ENCODE measurements at regions not wholly inside any gene's neighbourhood (a gene's known extent, or its start where the extent isn't known, plus 50 kb on each side); places are given as distances from the start of the nearest gene placed in this dataset.

DNA sequence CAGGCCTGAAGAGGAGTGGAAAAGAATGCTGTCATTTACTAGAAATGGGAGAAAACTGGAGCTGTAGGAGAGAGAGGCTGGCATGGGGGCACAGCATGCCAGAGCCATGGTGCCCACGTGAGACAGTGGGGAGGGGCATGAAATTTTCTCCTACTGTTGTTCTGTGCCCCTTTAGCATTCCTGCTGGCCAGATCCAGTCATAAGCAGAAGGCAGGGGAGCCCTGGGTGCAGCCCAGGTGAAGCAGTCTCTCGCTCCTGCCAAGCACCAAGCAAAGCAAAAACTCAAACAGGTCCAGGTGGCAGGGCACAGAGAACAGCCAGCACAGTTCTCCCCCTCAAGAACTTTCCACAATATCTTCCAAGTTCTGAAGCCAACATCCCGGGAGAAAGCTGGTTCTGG lies 383.2 kb downstream of the TCERG1L start:
- Histone ChIP-seq H3K9me3 (ENCODE audit: insufficient read depth, low read depth, low read length) (peaks cover 20% of the 10 kb centered on the region; the same call in 1 of the 2 replicates), H3K27me3 (ENCODE audit: insufficient read depth, low read length, poor library complexity, severe bottlenecking) (no peaks in the 10 kb centered on the region), H3F3A (ENCODE audit: low read depth) (no peaks in the 10 kb centered on the region), H3K4me2 (ENCODE audit: low read depth, low read length, poor library complexity, severe bottlenecking) (no peak overlapping the region), H2AFZ (ENCODE audit: low read length) (no peak overlapping the region), H3K79me2 (ENCODE audit: insufficient read depth, low read length) (no peaks in the 10 kb centered on the region), H3K36me3 (ENCODE audit: insufficient read depth, low read length) (no peaks in the 10 kb centered on the region), H3K4me3 (ENCODE audit: low read length, poor library complexity, severe bottlenecking) (no peak overlapping the region), H3K9me2 (replicated peaks; ENCODE audit: low read depth, low read length) (no peaks in the 10 kb centered on the region), H3K4me1 (ENCODE audit: insufficient read depth, low read length, poor library complexity, severe bottlenecking) (no peaks in the 10 kb centered on the region), H4K20me1 (ENCODE audit: insufficient read depth, low read length, poor library complexity, severe bottlenecking) (no peaks in the 10 kb centered on the region), H3K9ac (ENCODE audit: low read depth, low read length, poor library complexity, severe bottlenecking) (no peak overlapping the region)
- TF ChIP-seq, protein P1, sequence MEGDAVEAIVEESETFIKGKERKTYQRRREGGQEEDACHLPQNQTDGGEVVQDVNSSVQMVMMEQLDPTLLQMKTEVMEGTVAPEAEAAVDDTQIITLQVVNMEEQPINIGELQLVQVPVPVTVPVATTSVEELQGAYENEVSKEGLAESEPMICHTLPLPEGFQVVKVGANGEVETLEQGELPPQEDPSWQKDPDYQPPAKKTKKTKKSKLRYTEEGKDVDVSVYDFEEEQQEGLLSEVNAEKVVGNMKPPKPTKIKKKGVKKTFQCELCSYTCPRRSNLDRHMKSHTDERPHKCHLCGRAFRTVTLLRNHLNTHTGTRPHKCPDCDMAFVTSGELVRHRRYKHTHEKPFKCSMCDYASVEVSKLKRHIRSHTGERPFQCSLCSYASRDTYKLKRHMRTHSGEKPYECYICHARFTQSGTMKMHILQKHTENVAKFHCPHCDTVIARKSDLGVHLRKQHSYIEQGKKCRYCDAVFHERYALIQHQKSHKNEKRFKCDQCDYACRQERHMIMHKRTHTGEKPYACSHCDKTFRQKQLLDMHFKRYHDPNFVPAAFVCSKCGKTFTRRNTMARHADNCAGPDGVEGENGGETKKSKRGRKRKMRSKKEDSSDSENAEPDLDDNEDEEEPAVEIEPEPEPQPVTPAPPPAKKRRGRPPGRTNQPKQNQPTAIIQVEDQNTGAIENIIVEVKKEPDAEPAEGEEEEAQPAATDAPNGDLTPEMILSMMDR (conservative IDR thresholded peaks at IDR 0.05; ENCODE audit: low read length) = no peak
- no peak for TF ChIP-seq EZH2phosphoT487 (IDR thresholded peaks at IDR 0.05; ENCODE audit: borderline replicate concordance)

DNA sequence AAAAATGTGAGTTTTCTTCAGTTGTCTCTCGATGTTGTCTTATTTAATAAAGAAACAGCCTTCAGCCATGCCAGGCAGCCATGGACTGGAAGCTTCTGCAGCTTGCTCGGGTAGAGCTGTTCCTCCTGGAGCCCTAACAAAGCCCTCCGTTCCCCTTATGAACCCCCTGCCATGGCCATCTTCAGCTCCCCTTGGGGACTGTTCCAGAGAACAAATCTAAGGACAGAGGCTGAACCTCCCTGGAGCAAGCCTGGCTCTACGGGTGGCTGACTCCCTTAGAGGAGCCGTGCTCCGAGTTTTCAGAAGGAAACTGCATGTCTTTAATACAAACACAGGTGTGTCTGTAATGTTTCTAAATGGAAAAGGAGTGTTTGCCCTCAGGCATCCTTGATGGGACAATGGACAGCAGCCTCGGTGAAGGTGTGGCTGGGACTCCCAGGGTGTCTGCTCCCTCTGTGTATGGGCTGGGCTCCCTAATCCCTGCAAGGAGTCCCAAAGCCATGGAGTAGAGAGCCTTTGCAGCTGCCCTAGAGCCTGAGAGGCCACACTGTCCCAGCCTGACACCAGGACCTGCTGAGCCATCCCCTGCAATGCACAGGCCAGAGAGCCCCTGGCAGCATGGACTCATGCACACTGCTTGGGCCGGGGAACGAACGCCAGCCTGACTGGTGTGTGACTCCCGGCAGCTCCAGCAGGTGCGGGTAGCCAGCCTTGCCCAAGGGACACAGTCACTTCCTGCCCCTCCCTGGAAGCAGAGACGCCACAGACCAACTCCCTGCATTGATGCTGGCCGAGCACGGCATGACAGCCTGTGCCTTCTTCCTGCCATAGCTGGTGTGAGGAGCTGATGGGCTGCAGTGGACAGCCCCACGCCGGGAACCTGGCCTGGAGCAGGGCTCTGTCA lies 381.8 kb downstream of the TCERG1L start:
- Histone ChIP-seq H3K9me3 (ENCODE audit: insufficient read depth, low read depth, low read length) (peaks cover 20% of the 10 kb centered on the region; the same call in 1 of the 2 replicates), H3K4me2 (ENCODE audit: low read depth, low read length, poor library complexity, severe bottlenecking) (no peak overlapping the region), H3K27me3 (ENCODE audit: insufficient read depth, low read length, poor library complexity, severe bottlenecking) (no peaks in the 10 kb centered on the region), H3K9me2 (replicated peaks; ENCODE audit: low read depth, low read length) (no peaks in the 10 kb centered on the region), H3K79me2 (ENCODE audit: insufficient read depth, low read length) (no peaks in the 10 kb centered on the region), H3K4me3 (ENCODE audit: low read length, poor library complexity, severe bottlenecking) (no peak overlapping the region), H3K9ac (ENCODE audit: low read depth, low read length, poor library complexity, severe bottlenecking) (no peak overlapping the region), H2AFZ (ENCODE audit: low read length) (no peak overlapping the region), H3K36me3 (ENCODE audit: insufficient read depth, low read length) (no peaks in the 10 kb centered on the region), H3K4me1 (ENCODE audit: insufficient read depth, low read length, poor library complexity, severe bottlenecking) (no peaks in the 10 kb centered on the region), H4K20me1 (ENCODE audit: insufficient read depth, low read length, poor library complexity, severe bottlenecking) (no peaks in the 10 kb centered on the region), H3F3A (ENCODE audit: low read depth) (no peaks in the 10 kb centered on the region)
- TF ChIP-seq EZH2phosphoT487 (IDR thresholded peaks at IDR 0.05; ENCODE audit: borderline replicate concordance) = no peak
- TF ChIP-seq, protein P1 (conservative IDR thresholded peaks at IDR 0.05; ENCODE audit: low read length) = no peak

DNA sequence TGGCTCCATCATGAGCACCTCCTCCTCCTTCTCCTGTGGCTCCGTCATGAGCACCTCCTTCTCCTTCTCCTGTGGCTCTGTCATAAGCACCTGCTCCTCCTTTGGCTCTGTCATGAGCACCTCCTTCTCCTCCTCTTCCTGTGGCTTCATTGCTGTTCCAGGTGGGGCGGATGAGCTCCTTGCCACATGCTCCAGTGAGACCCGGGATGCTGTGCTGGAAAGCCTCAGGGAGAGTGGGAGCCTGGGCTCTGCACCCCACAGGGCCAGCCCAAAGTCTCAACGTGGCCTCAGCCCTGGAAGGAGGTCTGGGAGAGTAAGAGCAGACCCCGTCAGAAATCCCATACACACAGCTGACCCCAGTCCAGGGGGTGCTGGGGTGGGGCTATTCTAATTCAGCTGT lies 380.7 kb downstream of the TCERG1L start:
- Histone ChIP-seq H3K79me2 (ENCODE audit: insufficient read depth, low read length) (no peaks in the 10 kb centered on the region), H3F3A (ENCODE audit: low read depth) (no peaks in the 10 kb centered on the region), H2AFZ (ENCODE audit: low read length) (no peak overlapping the region), H3K27me3 (ENCODE audit: insufficient read depth, low read length, poor library complexity, severe bottlenecking) (no peaks in the 10 kb centered on the region), H3K9ac (ENCODE audit: low read depth, low read length, poor library complexity, severe bottlenecking) (no peak overlapping the region), H4K20me1 (ENCODE audit: insufficient read depth, low read length, poor library complexity, severe bottlenecking) (no peaks in the 10 kb centered on the region), H3K9me2 (replicated peaks; ENCODE audit: low read depth, low read length) (no peaks in the 10 kb centered on the region), H3K9me3 (ENCODE audit: insufficient read depth, low read depth, low read length) (peaks cover 14% of the 10 kb centered on the region; the same call in 1 of the 2 replicates), H3K4me3 (ENCODE audit: low read length, poor library complexity, severe bottlenecking) (no peak overlapping the region), H3K36me3 (ENCODE audit: insufficient read depth, low read length) (no peaks in the 10 kb centered on the region), H3K4me2 (ENCODE audit: low read depth, low read length, poor library complexity, severe bottlenecking) (no peak overlapping the region), H3K4me1 (ENCODE audit: insufficient read depth, low read length, poor library complexity, severe bottlenecking) (no peaks in the 10 kb centered on the region)
- TF ChIP-seq, protein P1 (conservative IDR thresholded peaks at IDR 0.05; ENCODE audit: low read length) = no peak
- no peak for TF ChIP-seq EZH2phosphoT487 (IDR thresholded peaks at IDR 0.05; ENCODE audit: borderline replicate concordance)
